GM18498 (cell line): ENCODE measurements at regions not wholly inside any gene's neighbourhood (a gene's known extent, or its start where the extent isn't known, plus 50 kb on each side); places are given as distances from the start of the nearest gene placed in this dataset.
"Not testable (repeated sequence)": the region's sequence is repeated elsewhere in the genome, so short reads cannot be mapped to it uniquely, and the experiment has no call there.

Experiments used
- ATAC-seq: cut with Tn5 transposase; IDR thresholded peaks from one replicate; pipeline ENCODE4 v1.9.1; 2021; ENCODE audit warnings: mild to moderate bottlenecking, moderate library complexity; ENCODE audit not compliant: unreplicated experiment

- not testable (repeated sequence) for ATAC-seq
Observed at GRCh38 chr2:90288396-90288795, 1596.9 kb downstream of the RPIA start.

DNA sequence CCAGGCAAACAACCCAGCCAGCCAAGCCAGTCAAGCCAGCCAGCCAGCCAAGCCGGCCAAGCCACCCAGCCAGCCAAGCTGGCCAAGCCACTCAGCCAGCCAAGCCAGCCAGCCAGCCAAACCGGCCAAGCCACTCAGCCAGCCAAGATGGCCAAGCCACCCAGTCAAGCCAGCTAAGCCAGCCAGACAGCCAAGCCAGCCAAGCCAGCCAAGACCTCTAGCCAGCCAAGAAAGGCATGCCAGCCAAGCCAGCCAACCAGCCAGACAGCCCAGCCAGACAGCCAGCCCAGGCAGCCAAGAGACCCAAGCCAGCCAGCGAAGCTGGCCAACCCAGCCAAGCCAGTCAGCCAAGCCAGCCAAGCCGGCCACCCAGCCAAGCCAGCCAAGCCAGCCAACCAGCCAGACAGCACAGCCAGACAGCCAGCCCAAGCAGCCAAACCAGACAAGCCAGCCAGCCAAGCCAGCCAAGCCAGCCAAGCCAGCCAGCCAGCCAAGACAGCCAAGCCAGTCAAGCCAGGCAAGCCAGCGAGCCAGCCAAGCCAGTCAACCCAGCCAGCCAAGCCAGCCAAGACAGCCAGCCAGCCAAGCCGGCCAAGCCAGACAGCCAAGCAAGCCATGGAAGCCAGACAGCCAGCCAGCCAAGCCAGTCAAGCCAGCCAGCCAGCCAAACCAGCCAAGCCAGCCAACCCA is 1598.0 kb downstream of the RPIA start:
- ATAC-seq: not testable (repeated sequence)

GRCh38 chr2:90290701-90291100 is 1599.2 kb downstream of the RPIA start:
- not testable (repeated sequence) for ATAC-seq

DNA sequence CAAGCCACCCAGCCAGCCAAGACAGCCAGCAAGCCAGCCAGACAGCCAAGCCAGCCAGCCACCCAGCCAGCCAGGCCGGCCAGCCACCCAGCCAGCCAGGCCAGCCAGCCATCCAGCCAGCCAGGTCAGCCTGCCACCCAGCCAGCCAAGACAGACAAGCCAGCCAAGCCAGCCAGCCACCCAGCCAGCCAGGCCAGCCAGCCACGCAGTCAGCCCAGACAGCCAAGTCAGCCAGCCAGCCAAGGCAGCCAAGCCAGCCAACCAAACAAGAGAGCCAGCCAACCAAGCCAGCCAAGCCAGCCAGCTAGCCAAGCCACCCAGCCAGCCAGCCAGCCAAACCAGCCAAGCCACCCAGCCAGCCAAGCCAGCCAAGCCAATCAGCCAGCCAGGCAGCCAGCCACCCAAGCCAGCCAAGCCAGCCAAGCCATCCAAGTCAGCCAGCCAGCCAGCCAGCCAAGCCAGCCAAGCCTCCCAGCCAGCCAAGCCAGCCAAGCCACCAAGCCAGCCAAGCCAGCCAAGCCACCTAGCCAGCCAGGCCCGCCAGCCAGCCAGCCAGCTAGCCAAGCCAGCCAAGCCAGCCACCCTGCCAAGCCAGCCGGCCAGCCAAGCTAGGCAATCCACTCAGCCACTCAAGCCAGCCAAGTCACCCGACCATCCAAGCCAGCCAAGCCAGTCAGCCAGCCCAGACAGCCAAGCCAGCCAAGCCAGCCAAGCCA is 1599.9 kb downstream of the RPIA start:
- ATAC-seq: not testable (repeated sequence)

- ATAC-seq: not testable (repeated sequence)
Observed at GRCh38 chr2:90291934-90292333, 1600.5 kb downstream of the RPIA start.

GRCh38 chr2:90292451-90292850 is 1601.0 kb downstream of the RPIA start:
- not testable (repeated sequence) for ATAC-seq

DNA sequence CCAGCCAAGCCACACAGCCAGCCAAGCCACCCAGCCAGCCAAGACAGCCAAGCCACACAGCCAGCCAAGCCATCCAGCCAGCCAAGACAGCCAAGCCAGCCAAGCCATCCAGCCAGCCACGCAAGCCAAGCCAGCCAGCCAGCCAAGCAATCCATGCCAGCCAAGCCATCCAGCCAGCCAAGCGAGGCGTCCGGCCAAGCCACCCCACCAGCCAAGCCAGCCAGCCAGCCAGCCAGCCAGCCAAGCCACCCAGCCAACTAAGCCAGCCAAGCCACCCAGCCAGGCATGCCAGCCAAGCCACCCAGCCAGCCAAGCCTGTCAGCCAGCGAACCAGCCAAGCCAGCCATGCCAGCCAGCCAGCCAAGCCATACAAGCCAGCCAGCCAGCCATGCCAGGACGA is 1601.8 kb downstream of the RPIA start:
- ATAC-seq: not testable (repeated sequence)

GRCh38 chr2:90293806-90294205 is 1602.3 kb downstream of the RPIA start:
- not testable (repeated sequence) for ATAC-seq

DNA sequence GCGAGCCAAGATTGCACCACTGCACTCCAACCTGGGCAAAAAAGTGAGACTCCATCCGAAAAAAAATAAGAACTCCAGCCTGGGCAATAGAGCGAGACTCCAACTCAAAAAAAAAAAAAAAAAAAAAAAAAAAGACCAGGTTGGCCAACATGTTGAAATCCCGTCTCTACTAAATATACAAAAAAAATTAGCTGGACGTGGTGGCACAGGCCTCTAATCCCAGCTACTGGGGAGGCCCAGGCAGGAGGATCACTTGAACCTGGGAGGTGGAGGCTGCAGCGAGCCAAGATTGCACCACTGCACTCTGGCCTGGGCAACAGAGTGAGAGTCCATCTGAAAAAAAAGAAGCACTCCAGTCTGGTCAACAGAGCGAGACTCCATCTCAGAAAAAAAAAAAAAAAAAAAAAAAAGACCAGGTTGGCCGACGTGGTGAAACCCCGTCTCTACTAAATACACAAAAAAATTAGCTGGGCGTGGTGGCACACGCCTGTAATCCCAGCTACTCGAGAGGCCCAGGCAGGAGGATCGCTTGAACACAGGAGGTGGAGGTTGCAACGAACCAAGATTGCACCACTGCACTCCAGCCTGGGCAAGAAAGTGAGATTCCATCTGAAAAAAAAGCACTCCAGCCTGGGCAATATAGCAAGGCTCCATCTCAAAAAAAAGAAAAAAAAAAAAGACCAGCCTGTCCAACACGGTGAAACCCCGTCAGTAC is 1603.7 kb downstream of the RPIA start:
- not testable (repeated sequence) for ATAC-seq

- ATAC-seq: not testable (repeated sequence)
Observed at GRCh38 chr2:90296484-90296777, 1605.0 kb downstream of the RPIA start.

GRCh38 chr2:90297701-90298100 is 1606.2 kb downstream of the RPIA start:
- not testable (repeated sequence) for ATAC-seq

DNA sequence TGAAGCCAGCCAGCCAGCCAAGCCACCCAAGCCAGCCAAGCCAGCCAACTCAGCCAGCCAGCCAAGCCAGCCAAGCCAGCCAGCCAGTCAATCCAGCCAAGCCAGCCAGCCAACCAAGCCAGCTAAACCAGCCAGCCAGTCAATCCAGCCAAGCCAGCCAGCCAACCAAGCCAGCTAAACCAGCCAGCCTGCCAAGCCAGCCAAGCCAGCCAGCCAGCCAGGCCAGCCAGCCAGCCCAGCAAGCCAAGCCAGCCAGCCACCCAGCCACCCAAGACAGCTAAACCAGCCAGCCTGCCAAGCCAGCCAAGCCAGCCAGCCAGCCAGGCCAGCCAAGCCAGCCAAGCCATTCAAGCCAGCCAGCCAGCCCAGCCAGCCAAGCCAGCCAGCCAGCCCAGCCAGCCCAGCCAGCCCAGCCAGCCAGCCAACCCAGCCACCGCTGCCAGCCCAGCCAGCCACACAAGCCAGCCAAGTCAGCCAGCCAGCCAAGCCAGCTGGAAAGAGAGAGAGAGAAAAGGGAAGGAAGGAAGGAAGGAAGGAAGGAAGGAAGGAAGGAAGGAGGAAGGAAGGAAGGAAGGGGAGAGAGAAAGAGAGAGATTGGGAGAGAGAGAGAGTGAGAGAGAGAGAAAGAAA is 1606.8 kb downstream of the RPIA start:
- ATAC-seq: not testable (repeated sequence)

DNA sequence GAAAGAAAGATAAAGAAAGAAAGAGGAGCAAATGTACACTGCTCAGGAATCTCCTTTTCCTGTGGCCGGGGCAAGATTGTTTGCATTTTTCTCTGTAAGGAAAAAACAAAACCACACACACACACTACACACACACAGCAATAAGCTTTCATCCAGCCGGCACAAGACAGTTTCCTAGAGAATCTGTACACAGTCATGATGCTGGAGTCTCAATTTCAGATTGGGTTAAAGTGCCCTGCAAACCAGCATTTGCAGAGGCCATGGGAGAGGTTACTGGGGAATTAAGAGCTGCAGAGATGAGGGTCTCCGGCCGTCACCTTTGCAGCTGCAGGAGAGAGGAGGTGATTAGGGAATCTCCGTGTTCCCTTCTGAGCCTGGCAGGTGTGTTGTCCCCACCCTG is 1607.5 kb downstream of the RPIA start:
- not testable (repeated sequence) for ATAC-seq

DNA sequence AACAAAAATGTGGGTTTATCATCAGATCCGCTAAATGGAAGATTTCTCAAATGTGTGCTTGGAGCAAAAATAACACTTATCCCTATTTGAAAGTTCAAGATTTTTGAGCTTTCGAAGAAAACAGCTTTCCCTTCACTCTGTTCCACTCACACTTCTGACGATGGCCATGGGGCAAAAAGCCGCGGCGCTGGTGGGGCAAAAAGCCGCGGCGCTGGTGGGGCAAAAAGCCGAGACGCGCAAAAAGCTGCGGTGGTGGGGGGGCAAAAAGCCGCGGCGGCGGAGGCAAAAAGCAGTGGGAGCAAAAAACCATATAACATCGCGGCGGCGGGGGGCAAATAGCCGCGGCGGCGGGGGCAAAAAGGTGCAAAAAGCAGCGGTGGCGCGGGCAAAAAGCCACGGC is 1631.5 kb downstream of the RPIA start:
- not testable (repeated sequence) for ATAC-seq

- ATAC-seq: not testable (repeated sequence)
Observed at GRCh38 chr2:90323612-90324558, 1632.4 kb downstream of the RPIA start.

DNA sequence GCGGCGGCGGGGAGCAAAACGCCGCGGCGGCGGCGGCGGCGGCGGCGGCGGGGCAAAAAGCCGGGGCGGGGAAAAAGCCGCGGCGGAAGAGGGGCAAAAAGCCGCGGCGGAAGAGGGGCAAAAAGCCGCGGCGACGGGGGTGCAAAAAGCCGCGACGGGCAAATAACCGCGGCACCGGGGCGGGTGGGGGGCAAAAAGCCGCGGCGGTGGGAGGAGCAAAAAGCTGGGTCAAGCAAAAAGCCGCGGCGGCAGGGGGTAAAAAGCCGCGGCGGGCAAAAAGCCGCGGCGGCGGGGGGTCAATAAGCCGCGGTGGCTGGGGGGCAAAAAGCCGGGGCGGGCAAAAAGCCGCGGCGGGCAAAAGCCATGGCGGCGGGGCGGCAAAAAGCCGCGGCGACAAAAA is 1633.2 kb downstream of the RPIA start:
- ATAC-seq: not testable (repeated sequence)

- not testable (repeated sequence) for ATAC-seq
Observed at GRCh38 chr2:90325796-90326353, 1634.4 kb downstream of the RPIA start.

GRCh38 chr2:90355546-90355945 is 1664.1 kb downstream of the RPIA start:
- ATAC-seq: not testable (repeated sequence)

GRCh38 chr2:90359344-90359743 is 1667.9 kb downstream of the RPIA start:
- ATAC-seq: not testable (repeated sequence)
